ENCODE measurements at regions not wholly inside any gene's neighbourhood (a gene's known extent, or its start where the extent isn't known, plus 50 kb on each side); places are given as distances from the start of the nearest gene placed in this dataset.

- Histone ChIP-seq H3K9ac (ENCODE audit: low read length) (no peak overlapping the region), H3K27me3 (ENCODE audit: low read length) (no peaks in the 10 kb centered on the region), H3K79me2 (ENCODE audit: insufficient read depth, low read length) (no peaks in the 10 kb centered on the region), H3K36me3 (ENCODE audit: low read length) (no peaks in the 10 kb centered on the region), H3K9me2 (replicated peaks; ENCODE audit: insufficient read depth, low read length) (no peaks in the 10 kb centered on the region), H3K4me2 (ENCODE audit: low read depth, low read length, poor library complexity, severe bottlenecking) (no peak overlapping the region), H3K9me3 (ENCODE audit: insufficient read depth, low read length) (no peaks in the 10 kb centered on the region), H3K4me3 (ENCODE audit: insufficient read depth, low read length, poor library complexity, severe bottlenecking) (no peak overlapping the region), H2AFZ (ENCODE audit: low read depth, low read length, severe bottlenecking) (no peak overlapping the region), H3F3A (ENCODE audit: insufficient read depth) (no peaks in the 10 kb centered on the region), H4K20me1 (ENCODE audit: low read depth, low read length) (no peaks in the 10 kb centered on the region), H3K27ac (ENCODE audit: low read depth, low read length) (no peak overlapping the region)
- no peak for TF ChIP-seq EZH2phosphoT487 (conservative IDR thresholded peaks at IDR 0.05; ENCODE audit: low read length)
- no peak for TF ChIP-seq CTCF (IDR thresholded peaks at IDR 0.05; ENCODE audit: insufficient read depth, low read length, poor library complexity, severe bottlenecking)
These were observed 187.3 kb upstream of the NMUR2 start for GRCh38 chr5:152592416-152592815.

- H3K79me2 ChIP-seq (ENCODE audit: insufficient read depth, low read length) = no peaks in the 10 kb centered on the region
- no peak for TF ChIP-seq EZH2phosphoT487 (conservative IDR thresholded peaks at IDR 0.05; ENCODE audit: low read length)
- no peak for TF ChIP-seq CTCF (IDR thresholded peaks at IDR 0.05; ENCODE audit: insufficient read depth, low read length, poor library complexity, severe bottlenecking)
- H3K4me2 ChIP-seq (ENCODE audit: low read depth, low read length, poor library complexity, severe bottlenecking) = no peak overlapping the region
- H3K4me3 ChIP-seq (ENCODE audit: insufficient read depth, low read length, poor library complexity, severe bottlenecking) = no peak overlapping the region
- no peak overlapping the region for H2AFZ ChIP-seq (ENCODE audit: low read depth, low read length, severe bottlenecking)
- H3K9me2 ChIP-seq (replicated peaks; ENCODE audit: insufficient read depth, low read length) = no peaks in the 10 kb centered on the region
- no peak overlapping the region for H3K9ac ChIP-seq (ENCODE audit: low read length)
- H3K27me3 ChIP-seq (ENCODE audit: low read length) = no peaks in the 10 kb centered on the region
- H3K9me3 ChIP-seq (ENCODE audit: insufficient read depth, low read length) = no peaks in the 10 kb centered on the region
- no peaks in the 10 kb centered on the region for H3K36me3 ChIP-seq (ENCODE audit: low read length)
- H3F3A ChIP-seq (ENCODE audit: insufficient read depth) = no peaks in the 10 kb centered on the region
- H3K27ac ChIP-seq (ENCODE audit: low read depth, low read length) = no peak overlapping the region
- no peaks in the 10 kb centered on the region for H4K20me1 ChIP-seq (ENCODE audit: low read depth, low read length)
These were observed 188.3 kb upstream of the NMUR2 start for GRCh38 chr5:152593388-152593787.

- Histone ChIP-seq H3K79me2 (ENCODE audit: insufficient read depth, low read length) (no peaks in the 10 kb centered on the region), H2AFZ (ENCODE audit: low read depth, low read length, severe bottlenecking) (no peak overlapping the region), H4K20me1 (ENCODE audit: low read depth, low read length) (no peaks in the 10 kb centered on the region), H3K9me2 (replicated peaks; ENCODE audit: insufficient read depth, low read length) (no peaks in the 10 kb centered on the region), H3K9me3 (ENCODE audit: insufficient read depth, low read length) (no peaks in the 10 kb centered on the region), H3K4me2 (ENCODE audit: low read depth, low read length, poor library complexity, severe bottlenecking) (no peak overlapping the region), H3K4me3 (ENCODE audit: insufficient read depth, low read length, poor library complexity, severe bottlenecking) (no peak overlapping the region), H3K27ac (ENCODE audit: low read depth, low read length) (no peak overlapping the region), H3K27me3 (ENCODE audit: low read length) (no peaks in the 10 kb centered on the region), H3K9ac (ENCODE audit: low read length) (no peak overlapping the region), H3F3A (ENCODE audit: insufficient read depth) (no peaks in the 10 kb centered on the region), H3K36me3 (ENCODE audit: low read length) (no peaks in the 10 kb centered on the region)
- TF ChIP-seq EZH2phosphoT487 (conservative IDR thresholded peaks at IDR 0.05; ENCODE audit: low read length) = no peak
- no peak for TF ChIP-seq CTCF (IDR thresholded peaks at IDR 0.05; ENCODE audit: insufficient read depth, low read length, poor library complexity, severe bottlenecking)
These were observed 190.3 kb upstream of the NMUR2 start for GRCh38 chr5:152595405-152595804.

All from SU-DHL-6 (cell line).